GM12873 (cell line): ENCODE measurements at regions not wholly inside any gene's neighbourhood (a gene's known extent, or its start where the extent isn't known, plus 50 kb on each side); places are given as distances from the start of the nearest gene placed in this dataset.

Source experiments
- CTCF ChIP-seq: IDR thresholded peaks from 2 replicates; pipeline ENCODE4 v1.5.1; 2012; ENCODE audit warnings: low read depth, mild to moderate bottlenecking, moderate library complexity, low read length, control low read depth; ENCODE audit not compliant: insufficient read depth; ENCODE audit errors: missing control alignments

DNA sequence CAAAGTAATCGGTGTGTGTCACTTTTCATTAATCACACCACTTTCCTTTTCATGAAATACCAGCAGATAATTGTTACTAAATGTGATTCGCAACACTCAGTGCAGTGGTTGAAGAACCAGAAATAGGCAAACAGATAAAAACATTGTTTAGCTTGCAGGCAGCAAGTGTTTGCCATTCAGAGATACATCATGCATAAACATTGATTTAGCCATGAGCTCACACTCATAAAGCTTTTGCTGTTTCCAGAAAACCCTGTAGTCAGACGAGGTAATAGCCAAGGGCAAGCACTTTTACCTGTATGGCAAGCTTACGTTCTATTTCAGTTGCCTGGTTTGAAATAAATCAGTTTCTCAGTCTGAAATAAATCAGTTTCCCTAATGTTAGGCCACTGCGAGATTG, 542.0 kb upstream of the TENM3 start:
- TF ChIP-seq CTCF: no peak

DNA sequence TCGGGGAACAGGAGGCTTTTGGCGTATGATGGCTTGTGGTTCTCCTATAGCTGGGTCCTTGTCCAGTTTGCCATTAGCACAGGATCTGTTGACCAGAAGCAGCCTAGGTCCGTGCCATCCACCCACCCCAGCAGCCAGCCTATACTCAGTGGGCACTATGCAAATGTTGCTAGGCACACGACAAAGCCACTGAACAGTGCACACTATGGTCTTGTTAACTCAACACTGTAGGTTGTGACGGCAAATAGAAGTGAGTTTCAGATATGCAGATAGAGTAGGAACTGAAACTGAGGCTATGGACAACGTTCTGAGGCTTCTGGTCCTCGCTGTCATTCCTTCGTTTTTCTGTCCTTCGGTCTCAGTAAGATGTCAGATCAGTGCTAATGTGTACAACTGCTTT, 541.3 kb upstream of the TENM3 start:
- no peak for TF ChIP-seq CTCF

DNA sequence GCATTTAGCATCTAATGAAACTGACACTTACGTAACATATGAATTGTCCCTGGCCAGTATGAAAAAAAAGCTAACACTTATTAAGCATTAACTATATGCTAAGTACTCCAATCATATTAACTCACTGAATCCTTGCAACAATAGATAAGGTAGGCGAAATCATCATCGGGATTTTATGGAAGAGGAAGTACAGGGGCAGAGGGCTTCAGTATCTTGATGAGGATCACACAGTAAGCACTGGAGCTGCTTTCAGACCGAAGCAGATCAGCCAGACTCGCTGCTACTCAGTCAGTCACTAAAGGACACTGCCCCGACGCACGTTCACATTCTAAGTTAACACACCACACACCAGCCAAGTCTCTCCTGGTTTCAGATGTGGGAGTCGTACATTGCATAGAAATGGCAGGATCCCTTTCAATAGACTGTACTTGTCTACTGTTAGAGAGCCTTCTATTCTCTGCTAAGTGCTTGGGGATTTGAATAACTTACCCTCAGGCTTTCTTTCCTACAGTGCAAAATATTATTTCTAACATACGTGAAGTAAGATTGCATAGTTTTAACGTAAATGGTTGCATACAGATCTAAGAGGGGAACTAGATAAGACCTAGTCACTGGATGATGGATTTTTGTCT, 540.2 kb upstream of the TENM3 start:
- no peak for TF ChIP-seq CTCF

- no peak for TF ChIP-seq CTCF
These were observed 533.1 kb upstream of the TENM3 start for GRCh38 chr4:181710143-181710542.

- TF ChIP-seq CTCF: no peak
These were observed 531.8 kb upstream of the TENM3 start for GRCh38 chr4:181711387-181711786.

DNA sequence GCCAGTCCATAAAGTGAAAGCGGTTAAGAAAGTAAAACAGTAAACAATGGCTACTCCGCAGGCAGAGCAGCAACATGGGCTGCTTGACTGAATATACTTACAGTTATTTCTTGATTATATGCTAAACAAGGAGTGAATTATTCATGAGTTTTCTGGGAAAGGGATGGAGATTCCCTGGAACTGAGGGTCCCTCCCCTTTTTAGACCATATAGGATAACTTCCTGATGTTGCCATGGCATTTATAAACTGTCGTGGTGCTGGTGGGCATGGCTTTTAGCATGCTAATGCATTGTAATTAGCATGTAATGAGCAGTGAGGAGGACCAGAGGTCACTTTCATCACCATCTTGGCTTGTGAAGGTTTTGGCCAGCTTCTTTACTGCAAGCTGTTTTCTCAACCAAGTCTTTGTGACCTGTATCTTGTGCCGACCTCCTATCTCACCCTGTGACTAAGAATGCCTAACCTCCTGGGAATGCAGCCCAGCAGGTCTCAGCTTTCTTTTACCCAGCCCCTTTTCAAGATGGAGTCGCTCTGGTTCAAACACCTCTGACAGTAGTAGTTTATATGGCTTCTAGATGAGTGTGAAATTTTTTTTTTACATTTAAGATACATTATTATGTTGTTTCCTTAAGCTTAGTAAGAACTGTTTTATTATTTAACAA, 514.8 kb upstream of the TENM3 start:
- no peak for TF ChIP-seq CTCF

- no peak for TF ChIP-seq CTCF
These were observed 511.3 kb upstream of the TENM3 start for GRCh38 chr4:181731900-181732299.
